ENCODE measurements at regions not wholly inside any gene's neighbourhood (a gene's known extent, or its start where the extent isn't known, plus 50 kb on each side); places are given as distances from the start of the nearest gene placed in this dataset.

DNA sequence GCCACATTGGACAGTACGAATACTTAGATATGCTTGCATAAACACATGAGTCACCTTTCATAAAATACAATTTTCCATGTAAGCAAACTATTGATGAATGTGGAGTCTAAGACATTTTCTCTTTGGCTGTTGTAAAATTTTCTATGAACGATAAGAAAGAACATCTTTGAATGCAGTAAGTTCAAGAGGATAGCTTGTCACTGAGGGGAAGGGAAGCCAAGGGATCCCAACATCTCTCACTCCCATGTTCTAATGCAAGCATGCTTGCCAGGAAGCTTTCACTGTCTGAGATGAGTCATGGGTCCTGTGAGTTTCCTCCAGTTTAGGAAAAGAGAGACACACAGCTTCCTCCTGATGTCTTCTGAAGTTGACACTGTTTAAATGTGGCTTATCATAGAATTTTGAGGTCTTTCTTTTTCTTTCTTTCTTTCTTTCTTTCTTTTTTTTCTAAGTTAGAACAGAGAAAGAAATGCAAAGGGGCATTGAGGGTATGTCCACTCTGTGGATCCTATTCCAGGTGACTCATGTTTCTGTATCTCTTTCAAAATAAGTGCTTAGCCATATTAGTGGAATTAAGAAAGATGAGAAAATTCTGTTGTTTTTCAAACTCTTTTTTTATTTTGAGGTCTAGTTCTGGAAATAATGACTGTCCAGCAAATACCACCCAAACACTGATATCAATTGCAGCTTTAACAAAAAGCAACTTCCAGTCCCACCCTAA lies 146.6 kb downstream of the RDH14 start:
- H3K27me3 ChIP-seq, result no peaks in the 10 kb centered on the region
- 4 to 8% (median 5%) methylated on average over 2 of the region's 2 CpGs for WGBS, 3 donors
- intact Hi-C loops (cut with DNase I), result no loop called here
- H3K36me3 ChIP-seq, result no peaks in the 10 kb centered on the region
- peak in 3 of 5 donors; percentile 10 to 51 (median 15) for DNase-seq
- H3K4me3 ChIP-seq, result no peak overlapping the region
- no peaks in the 10 kb centered on the region for H3K9me3 ChIP-seq
- H3K4me1 ChIP-seq (ENCODE audit: insufficient read depth), result peaks cover 1% of the 10 kb centered on the region
- H3K27ac ChIP-seq, result no peak overlapping the region
- no peak for TF ChIP-seq EP300 (IDR thresholded peaks at IDR 0.05)
- TF ChIP-seq POLR2A (IDR thresholded peaks at IDR 0.05), result no peak

GRCh38 chr2:18412980-18413675 lies 147.3 kb downstream of the RDH14 start:
- H3K9me3 ChIP-seq, result no peaks in the 10 kb centered on the region
- WGBS, 3 donors, result 10 to 17% (median 12%) methylated on average over 3 of the region's 3 CpGs
- no peaks in the 10 kb centered on the region for H3K36me3 ChIP-seq
- TF ChIP-seq CTCF (IDR thresholded peaks at IDR 0.05), result no peak
- TF ChIP-seq POLR2A (IDR thresholded peaks at IDR 0.05), result no peak
- no peak for TF ChIP-seq EP300 (IDR thresholded peaks at IDR 0.05)
- intact Hi-C loops (cut with DNase I), result no loop called here
- no peaks in the 10 kb centered on the region for H3K27me3 ChIP-seq
- no peak overlapping the region for H3K27ac ChIP-seq
- no peak overlapping the region for H3K4me3 ChIP-seq
- peaks cover 1% of the 10 kb centered on the region for H3K4me1 ChIP-seq (ENCODE audit: insufficient read depth)
- no peak for DNase-seq

DNA sequence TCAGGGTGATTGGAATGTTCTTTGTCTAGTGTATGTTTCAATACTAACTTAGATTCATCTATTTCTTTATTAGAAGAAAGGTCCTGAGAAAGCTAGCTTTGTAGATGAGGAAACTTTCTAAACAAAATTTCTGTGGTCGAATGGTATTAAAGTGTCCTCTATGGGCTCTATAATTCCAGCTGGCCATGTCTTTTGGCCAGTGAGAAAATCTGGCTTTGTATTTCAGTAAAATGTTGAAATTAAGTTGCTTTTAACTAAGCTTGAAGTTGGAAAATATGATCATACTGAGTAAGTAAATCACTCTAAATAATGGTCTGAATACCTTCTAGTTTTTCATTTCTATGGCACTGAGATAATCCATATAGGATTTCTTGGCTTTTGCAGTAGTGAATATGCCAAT lies 148.8 kb downstream of the RDH14 start:
- no peaks in the 10 kb centered on the region for H3K9me3 ChIP-seq
- H3K27ac ChIP-seq, result no peak overlapping the region
- TF ChIP-seq EP300 (IDR thresholded peaks at IDR 0.05) (no peak), CTCF (IDR thresholded peaks at IDR 0.05) (no peak), POLR2A (IDR thresholded peaks at IDR 0.05) (no peak)
- intact Hi-C loops (cut with DNase I), result no loop called here
- no peak overlapping the region for H3K4me3 ChIP-seq
- H3K27me3 ChIP-seq, result no peaks in the 10 kb centered on the region
- DNase-seq, result no peak
- H3K4me1 ChIP-seq (ENCODE audit: insufficient read depth), result peaks cover 1% of the 10 kb centered on the region
- no peaks in the 10 kb centered on the region for H3K36me3 ChIP-seq
- 52 to 57% (median 53%) methylated on average over 1 of the region's 1 CpG for WGBS, 3 donors

- no peak overlapping the region for H3K27ac ChIP-seq
- H3K4me1 ChIP-seq (ENCODE audit: insufficient read depth), result peaks cover 1% of the 10 kb centered on the region
- H3K9me3 ChIP-seq, result no peaks in the 10 kb centered on the region
- intact Hi-C loops (cut with DNase I), result no loop called here
- 78 to 89% (median 84%) methylated on average over 1 of the region's 1 CpG for WGBS, 3 donors
- DNase-seq, result no peak
- H3K27me3 ChIP-seq, result no peaks in the 10 kb centered on the region
- H3K36me3 ChIP-seq, result no peaks in the 10 kb centered on the region
- no peak overlapping the region for H3K4me3 ChIP-seq
- TF ChIP-seq CTCF (IDR thresholded peaks at IDR 0.05) (no peak), POLR2A (IDR thresholded peaks at IDR 0.05) (no peak), EP300 (IDR thresholded peaks at IDR 0.05) (no peak)
Measured at GRCh38 chr2:18410543-18410942, 149.9 kb downstream of the RDH14 start.

DNA sequence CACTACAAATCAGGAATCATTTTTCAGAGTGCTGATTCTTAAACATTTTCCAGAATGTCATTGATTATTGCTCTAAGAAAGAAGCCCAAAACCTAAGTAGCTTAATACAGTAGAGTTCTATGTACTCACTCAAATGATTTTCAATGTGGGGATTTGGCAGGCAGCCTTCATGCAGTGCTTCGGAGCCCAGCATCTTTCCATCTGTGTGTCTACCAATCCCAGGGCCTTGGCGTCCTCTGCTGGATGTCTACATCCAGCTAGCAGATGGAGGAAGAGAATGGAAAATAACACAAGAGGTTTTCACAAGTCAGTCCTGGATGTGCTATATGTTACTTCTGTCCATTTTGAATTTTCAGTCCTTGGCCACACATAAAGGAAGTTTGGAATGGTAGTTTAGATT lies 151.8 kb downstream of the RDH14 start:
- H3K27ac ChIP-seq, result no peak overlapping the region
- H3K9me3 ChIP-seq, result no peaks in the 10 kb centered on the region
- H3K36me3 ChIP-seq, result no peaks in the 10 kb centered on the region
- intact Hi-C loops (cut with DNase I), result no loop called here
- no peaks in the 10 kb centered on the region for H3K4me1 ChIP-seq (ENCODE audit: insufficient read depth)
- H3K4me3 ChIP-seq, result no peak overlapping the region
- 93 to 97% (median 96%) methylated on average over 2 of the region's 2 CpGs for WGBS, 3 donors
- DNase-seq, result no peak
- no peak for TF ChIP-seq POLR2A (IDR thresholded peaks at IDR 0.05)
- no peak for TF ChIP-seq CTCF (IDR thresholded peaks at IDR 0.05)
- no peak for TF ChIP-seq EP300 (IDR thresholded peaks at IDR 0.05)
- H3K27me3 ChIP-seq, result no peaks in the 10 kb centered on the region

All from ovary (tissue), 7 donors.